ENCODE measurements at regions not wholly inside any gene's neighbourhood (a gene's known extent, or its start where the extent isn't known, plus 50 kb on each side); places are given as distances from the start of the nearest gene placed in this dataset.

- TF ChIP-seq EZH2 (IDR thresholded peaks at IDR 0.05; ENCODE audit: low read length): no peak
- TF ChIP-seq, protein P1, sequence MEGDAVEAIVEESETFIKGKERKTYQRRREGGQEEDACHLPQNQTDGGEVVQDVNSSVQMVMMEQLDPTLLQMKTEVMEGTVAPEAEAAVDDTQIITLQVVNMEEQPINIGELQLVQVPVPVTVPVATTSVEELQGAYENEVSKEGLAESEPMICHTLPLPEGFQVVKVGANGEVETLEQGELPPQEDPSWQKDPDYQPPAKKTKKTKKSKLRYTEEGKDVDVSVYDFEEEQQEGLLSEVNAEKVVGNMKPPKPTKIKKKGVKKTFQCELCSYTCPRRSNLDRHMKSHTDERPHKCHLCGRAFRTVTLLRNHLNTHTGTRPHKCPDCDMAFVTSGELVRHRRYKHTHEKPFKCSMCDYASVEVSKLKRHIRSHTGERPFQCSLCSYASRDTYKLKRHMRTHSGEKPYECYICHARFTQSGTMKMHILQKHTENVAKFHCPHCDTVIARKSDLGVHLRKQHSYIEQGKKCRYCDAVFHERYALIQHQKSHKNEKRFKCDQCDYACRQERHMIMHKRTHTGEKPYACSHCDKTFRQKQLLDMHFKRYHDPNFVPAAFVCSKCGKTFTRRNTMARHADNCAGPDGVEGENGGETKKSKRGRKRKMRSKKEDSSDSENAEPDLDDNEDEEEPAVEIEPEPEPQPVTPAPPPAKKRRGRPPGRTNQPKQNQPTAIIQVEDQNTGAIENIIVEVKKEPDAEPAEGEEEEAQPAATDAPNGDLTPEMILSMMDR (optimal IDR thresholded peaks at IDR 0.05 in 1 of 3, IDR thresholded peaks at IDR 0.05 in 1 of 3, conservative IDR thresholded peaks at IDR 0.05 in 1 of 3; ENCODE audit: extremely low read depth in 1 of 3, insufficient read depth in 2 of 3, low read length in 3 of 3): no peak
- H4K20me1 ChIP-seq (ENCODE audit: control insufficient read depth, extremely low read depth, insufficient read depth, low read length): no peaks in the 10 kb centered on the region
- H3K9me3 ChIP-seq (ENCODE audit: control insufficient read depth, low read depth, low read length): peaks cover 2% of the 10 kb centered on the region
- H3K79me2 ChIP-seq (ENCODE audit: control insufficient read depth, insufficient read depth, low read length): no peaks in the 10 kb centered on the region
- H3K4me3 ChIP-seq (ENCODE audit: control insufficient read depth in 2 of 3, extremely low read depth in 1 of 3, insufficient read depth in 2 of 3, low read depth in 1 of 3, low read length in 3 of 3): no peak overlapping the region
- H3K9me1 ChIP-seq (ENCODE audit: control insufficient read depth, extremely low read depth, insufficient read depth, low read length): no peaks in the 10 kb centered on the region
- no peak for DNase-seq (ENCODE audit: low read depth, low spot score)
- H2AFZ ChIP-seq (ENCODE audit: control insufficient read depth, low read length): no peak overlapping the region
- no peak overlapping the region for H3K9ac ChIP-seq (ENCODE audit: control insufficient read depth, extremely low read depth, insufficient read depth, low read length)
- H3K4me1 ChIP-seq (ENCODE audit: control insufficient read depth, extremely low read depth, insufficient read depth, low read length): no peaks in the 10 kb centered on the region
- dilution Hi-C loops (cut with MboI; ENCODE audit: extremely low pct_ligation_motif_present, low sequenced_read_pairs): no loop called here
- H3K36me3 ChIP-seq (ENCODE audit: control insufficient read depth in 2 of 2, extremely low read depth in 1 of 2, insufficient read depth in 2 of 2, low read length in 2 of 2): no peaks in the 10 kb centered on the region
- no peak for FAIRE-seq
- H3K27me3 ChIP-seq (ENCODE audit: control insufficient read depth, extremely low read depth, insufficient read depth, low read length): no peaks in the 10 kb centered on the region
- H3K27ac ChIP-seq (ENCODE audit: control insufficient read depth, insufficient read depth, low read length): no peak overlapping the region
- H3K4me2 ChIP-seq (ENCODE audit: control insufficient read depth, extremely low read depth, insufficient read depth, low read depth, low read length): no peak overlapping the region
Observed at GRCh38 chr16:26731729-26732128, 335.0 kb upstream of the C16orf82 start.

GRCh38 chr16:26733710-26734109, 333.0 kb upstream of the C16orf82 start:
- Histone ChIP-seq H3K4me3 (ENCODE audit: control insufficient read depth in 2 of 3, extremely low read depth in 1 of 3, insufficient read depth in 2 of 3, low read depth in 1 of 3, low read length in 3 of 3) (no peak overlapping the region), H3K9me1 (ENCODE audit: control insufficient read depth, extremely low read depth, insufficient read depth, low read length) (no peaks in the 10 kb centered on the region), H3K4me2 (ENCODE audit: control insufficient read depth, extremely low read depth, insufficient read depth, low read depth, low read length) (no peak overlapping the region), H3K4me1 (ENCODE audit: control insufficient read depth, extremely low read depth, insufficient read depth, low read length) (no peaks in the 10 kb centered on the region), H3K9me3 (ENCODE audit: control insufficient read depth, low read depth, low read length) (peaks cover 2% of the 10 kb centered on the region), H3K9ac (ENCODE audit: control insufficient read depth, extremely low read depth, insufficient read depth, low read length) (no peak overlapping the region), H4K20me1 (ENCODE audit: control insufficient read depth, extremely low read depth, insufficient read depth, low read length) (no peaks in the 10 kb centered on the region), H3K27ac (ENCODE audit: control insufficient read depth, insufficient read depth, low read length) (no peak overlapping the region), H3K79me2 (ENCODE audit: control insufficient read depth, insufficient read depth, low read length) (no peaks in the 10 kb centered on the region), H3K36me3 (ENCODE audit: control insufficient read depth in 2 of 2, extremely low read depth in 1 of 2, insufficient read depth in 2 of 2, low read length in 2 of 2) (no peaks in the 10 kb centered on the region), H3K27me3 (ENCODE audit: control insufficient read depth, extremely low read depth, insufficient read depth, low read length) (no peaks in the 10 kb centered on the region), H2AFZ (ENCODE audit: control insufficient read depth, low read length) (no peak overlapping the region)
- TF ChIP-seq, protein P1 (optimal IDR thresholded peaks at IDR 0.05 in 1 of 3, IDR thresholded peaks at IDR 0.05 in 1 of 3, conservative IDR thresholded peaks at IDR 0.05 in 1 of 3; ENCODE audit: extremely low read depth in 1 of 3, insufficient read depth in 2 of 3, low read length in 3 of 3): no peak
- no peak for TF ChIP-seq EZH2 (IDR thresholded peaks at IDR 0.05; ENCODE audit: low read length)
- dilution Hi-C loops (cut with MboI; ENCODE audit: extremely low pct_ligation_motif_present, low sequenced_read_pairs): no loop called here
- FAIRE-seq (no peak), DNase-seq (ENCODE audit: low read depth, low spot score) (no peak)
